DMS153 treated with DMSO at 0.1 percent for 48 hours (cell line): ENCODE measurements at regions not wholly inside any gene's neighbourhood (a gene's known extent, or its start where the extent isn't known, plus 50 kb on each side); places are given as distances from the start of the nearest gene placed in this dataset.

Source experiments
- DNase-seq: peaks from one replicate; lab custom pipeline; 2025; ENCODE audit not compliant: unreplicated experiment; lab: John Stamatoyannopoulos, UW

DNA sequence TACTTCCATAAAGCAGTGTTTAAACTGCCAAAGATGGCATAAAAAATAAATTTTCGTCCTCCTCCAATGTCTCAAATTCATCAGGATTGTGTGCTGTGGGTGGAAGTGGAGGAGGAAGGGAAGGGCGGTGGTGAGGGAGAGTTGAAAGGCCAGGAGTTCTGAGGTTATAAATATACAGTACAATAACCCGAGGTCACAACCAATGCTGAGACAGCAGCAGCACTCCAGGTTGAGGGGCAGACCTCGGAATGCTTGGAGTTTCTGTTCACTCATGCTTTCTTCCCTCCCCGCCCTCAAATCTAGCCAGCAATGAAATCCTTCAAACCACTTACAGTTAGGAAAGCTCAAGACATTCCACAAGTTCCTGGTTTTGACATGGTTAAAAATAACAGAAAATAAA lies 134.0 kb upstream of the SMAD1 start:
- DNase-seq, result no peak

DNA sequence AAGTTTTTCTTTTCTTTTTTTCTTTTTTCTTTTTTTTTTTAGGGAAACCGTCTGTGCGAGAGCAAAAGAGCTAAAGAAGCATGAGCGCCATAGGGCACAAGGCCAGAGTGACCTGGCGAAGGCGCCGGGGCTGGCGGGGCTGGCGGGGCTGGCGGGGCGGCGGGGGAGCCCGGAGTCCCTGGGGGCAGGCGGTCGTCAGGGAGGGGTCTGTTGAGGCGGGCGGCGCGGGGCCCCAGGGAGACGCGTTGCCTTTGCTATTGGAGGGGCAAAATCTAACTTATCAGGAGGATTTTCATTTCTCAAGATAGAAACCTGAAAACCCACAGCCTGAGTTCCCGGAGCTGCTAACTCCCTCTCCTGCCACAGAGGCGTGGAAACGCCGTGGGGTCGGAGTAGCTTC lies 135.6 kb upstream of the SMAD1 start:
- no peak for DNase-seq

DNA sequence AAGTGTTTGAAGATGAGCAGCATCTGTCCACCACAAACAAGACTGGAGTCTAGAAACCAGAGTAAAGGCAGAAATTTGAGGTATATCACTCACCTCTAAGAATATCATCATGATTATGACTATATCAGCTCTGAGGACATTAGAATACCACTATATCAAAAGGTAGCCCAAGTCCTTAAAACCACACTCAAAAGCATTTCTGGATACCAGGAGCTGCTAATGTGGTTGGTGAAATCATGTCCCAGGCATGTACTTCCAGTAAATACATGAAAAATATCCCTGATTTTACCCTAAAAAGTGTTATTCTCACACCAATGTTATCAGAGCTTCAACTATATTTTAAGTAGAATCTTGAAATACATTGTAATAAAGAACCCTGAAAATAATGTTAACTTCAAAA lies 136.3 kb upstream of the SMAD1 start:
- DNase-seq, result no peak

DNA sequence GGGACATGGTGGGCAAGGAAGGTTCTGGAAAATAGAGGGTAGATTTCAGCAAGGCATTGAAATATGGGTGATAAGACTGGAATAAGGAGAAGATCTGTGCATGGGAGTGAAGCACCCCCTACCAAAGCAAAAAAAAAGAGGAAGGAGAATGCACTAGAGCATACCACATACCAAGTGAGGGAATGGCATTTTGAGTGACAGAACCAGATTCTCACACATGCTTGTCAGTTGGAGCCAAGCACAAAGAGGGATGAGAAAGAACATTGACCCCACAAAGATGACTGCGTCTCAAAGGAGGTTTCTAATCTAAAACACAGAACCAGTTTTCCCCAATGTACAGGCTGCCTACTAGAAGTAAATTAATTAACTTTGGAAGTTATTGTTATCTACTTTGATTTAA lies 140.3 kb upstream of the SMAD1 start:
- no peak for DNase-seq

DNA sequence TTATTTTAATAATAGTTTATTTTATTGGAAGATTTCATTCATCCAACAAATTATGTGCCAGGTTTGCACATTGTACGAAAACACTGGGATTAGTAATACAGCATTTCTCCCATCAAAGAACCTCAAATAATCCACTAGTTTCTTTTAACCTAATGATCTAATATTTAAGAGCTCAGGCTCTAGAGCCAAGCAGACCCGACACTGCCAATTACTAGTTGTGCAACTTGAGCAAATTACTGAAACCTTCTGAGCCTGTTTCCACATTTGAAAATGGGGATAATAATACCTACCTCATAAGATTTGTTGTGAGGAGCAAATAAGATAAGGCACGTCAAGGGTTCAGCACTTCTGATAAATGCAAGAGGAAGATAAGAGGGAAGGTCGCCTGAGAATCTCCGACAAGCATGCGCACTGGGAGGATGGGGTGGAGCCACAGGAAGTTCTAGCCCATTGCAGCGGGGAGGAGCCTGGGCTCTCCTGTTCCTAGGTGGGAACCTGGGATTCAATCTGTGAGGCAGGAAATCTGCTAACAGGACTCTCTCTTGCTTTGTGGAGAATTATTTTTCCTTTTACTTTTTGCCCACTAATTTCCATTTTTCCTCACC lies 141.5 kb upstream of the SMAD1 start:
- DNase-seq, result no peak

DNA sequence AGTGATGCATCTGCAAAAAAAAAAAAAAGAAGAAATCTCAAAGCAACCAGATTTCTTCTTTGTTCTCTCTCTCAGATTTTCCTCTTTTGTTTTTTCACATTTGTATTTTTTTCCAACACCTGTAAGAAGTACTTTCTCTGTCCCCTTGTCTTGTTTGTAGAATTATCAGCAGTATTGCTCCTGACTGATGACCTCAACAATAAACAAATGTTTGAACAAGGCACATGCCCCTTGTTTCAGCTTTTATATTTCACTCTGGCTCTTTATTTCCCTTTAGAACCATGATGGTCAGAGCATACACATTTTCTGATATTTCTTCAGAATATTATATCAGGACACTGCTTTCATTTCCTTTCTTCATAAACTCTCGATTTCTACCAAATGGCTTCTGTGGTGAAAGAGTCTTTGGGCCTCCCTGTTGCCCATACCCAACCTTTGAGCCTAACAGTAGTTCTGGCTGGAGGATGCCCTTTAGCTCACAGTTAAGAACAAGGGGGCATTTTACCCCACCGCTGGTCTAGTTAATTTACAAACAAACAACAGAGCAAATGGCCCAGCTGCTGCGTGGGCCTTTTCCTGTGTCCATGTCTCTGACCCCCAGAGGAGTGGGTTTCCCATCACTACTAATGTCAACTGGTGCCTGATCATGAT lies 142.5 kb upstream of the SMAD1 start:
- DNase-seq, result no peak

DNA sequence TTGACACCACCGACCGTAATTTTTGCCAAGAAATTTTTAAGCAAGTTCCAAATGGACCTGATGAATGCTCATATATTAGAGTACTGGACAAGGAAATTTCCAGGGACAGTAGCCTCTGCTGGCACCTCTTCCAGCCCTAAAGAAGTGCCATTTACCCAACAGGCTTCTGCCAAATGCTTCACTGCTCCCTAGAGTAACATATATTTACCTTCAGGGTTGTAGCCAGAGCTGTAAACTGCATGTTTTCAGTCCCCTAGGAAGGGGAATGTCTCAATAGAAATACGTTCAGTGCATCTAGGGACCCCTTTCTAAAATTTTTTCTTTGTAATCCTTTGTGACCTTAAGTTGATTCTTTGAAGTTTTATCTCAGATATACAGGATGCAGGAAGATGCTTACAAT lies 143.1 kb upstream of the SMAD1 start:
- no peak for DNase-seq

DNA sequence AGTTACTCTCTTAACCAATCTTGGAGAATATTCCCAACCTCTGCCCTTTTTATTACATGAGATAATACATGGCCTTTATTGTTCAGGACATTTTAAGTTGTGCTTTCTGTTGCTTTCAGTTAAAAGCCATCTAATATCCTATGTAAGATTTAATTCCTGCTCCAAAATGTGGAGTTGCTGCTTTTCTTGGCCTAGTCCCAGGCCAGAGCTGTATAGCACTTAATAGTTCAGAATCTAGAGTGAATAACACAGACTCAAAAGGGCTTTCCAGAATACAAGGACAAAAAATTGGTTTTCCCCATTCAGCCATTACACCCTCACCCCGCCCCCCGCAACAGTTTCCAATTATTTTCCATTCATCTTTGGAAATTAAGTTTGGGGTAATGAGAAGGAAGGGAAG lies 144.3 kb upstream of the SMAD1 start:
- DNase-seq, result no peak

DNA sequence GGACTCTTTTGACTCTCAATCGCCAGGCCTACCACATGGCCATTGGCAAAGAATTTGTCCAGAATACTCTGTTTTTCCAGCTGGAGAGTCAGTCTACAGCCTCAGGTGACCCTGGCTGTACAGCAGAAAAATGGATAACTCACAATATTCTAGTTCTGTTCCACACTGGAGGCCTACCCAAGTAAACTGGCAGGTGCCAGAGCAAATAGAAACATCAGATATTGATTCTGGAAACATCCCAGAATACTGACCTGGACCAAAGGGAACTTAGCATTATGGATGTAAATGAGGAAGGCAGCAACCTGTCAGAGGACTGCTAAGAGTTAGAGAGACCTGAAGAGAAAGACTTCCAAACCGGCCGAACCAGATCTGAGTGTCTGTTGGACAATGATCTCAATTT lies 147.9 kb upstream of the SMAD1 start:
- no peak for DNase-seq

DNA sequence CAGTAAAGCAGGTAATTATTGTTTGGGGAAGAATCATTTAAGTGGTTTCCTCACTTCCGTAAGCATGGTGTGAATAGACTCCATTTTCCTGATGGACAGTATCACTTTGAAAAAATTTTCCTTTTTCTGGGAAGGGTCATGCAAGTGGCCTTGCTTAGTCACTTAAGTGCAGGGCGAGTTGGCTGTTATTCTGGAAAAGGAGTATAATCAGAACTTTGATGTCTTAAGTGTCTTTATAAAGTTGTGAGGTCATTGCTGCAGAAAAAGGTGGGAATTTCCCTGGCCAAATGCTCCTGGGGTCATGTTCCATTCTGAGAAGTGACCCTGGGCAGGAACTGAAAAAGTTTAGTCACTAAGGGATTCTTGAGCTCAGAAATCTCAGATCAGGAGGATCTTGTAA lies 146.1 kb upstream of the OTUD4 start:
- DNase-seq, result no peak

DNA sequence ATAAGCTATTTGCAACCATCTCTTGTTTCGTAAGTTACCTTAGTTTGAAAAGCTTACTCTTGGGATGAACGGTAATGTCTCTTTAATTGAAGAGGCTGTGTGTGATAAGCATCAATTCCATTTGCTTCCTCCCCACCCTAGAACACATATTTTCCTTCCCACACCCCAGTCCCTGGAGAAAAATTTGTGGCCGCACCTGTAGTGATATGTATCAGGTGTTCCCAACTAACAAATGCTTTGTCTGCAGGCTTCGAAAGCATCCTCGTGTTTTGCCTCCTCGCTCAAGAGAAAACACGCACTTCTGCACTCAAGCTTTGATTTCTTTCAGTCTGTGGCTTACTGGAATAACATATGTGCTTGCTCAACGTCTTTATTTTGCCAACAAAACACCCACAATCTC lies 143.8 kb upstream of the OTUD4 start:
- DNase-seq, result no peak

DNA sequence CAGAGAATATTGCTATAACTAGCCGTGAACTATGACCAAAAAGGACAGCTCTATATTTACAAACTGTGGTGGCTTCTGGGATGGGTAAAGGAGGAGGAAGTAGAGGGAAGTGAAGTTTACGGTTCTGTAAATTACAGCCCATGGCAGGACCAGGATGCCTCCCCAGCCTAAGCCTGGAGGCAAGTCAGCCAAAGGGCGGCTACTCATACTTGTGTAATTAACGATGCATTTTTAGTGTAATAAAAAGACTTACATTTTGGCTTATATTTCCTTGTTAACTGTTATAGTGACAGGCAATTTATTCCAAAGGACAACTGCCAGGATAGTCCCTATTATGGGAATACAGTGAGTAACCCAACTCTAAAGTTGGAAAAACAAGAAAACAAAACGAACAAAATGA lies 139.9 kb upstream of the OTUD4 start:
- DNase-seq, result no peak

DNA sequence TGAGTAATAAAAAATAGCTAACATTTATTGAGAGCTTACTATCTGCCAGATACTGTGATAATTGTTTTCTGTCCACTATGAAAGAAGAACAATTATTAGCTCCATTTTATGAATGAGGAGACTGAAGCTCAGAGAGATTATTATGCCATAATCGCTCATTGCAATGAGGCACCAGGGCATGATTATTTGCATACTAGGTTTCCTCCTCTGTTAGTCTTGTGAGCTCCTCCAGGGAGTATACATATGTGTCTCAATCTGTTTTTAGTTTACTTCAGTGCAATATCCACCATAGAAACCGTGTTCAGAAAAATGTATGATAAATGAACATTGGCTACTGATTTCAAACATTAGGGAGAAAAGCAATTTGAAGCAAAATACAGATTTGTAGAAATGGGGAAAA lies 139.4 kb upstream of the OTUD4 start:
- no peak for DNase-seq

DNA sequence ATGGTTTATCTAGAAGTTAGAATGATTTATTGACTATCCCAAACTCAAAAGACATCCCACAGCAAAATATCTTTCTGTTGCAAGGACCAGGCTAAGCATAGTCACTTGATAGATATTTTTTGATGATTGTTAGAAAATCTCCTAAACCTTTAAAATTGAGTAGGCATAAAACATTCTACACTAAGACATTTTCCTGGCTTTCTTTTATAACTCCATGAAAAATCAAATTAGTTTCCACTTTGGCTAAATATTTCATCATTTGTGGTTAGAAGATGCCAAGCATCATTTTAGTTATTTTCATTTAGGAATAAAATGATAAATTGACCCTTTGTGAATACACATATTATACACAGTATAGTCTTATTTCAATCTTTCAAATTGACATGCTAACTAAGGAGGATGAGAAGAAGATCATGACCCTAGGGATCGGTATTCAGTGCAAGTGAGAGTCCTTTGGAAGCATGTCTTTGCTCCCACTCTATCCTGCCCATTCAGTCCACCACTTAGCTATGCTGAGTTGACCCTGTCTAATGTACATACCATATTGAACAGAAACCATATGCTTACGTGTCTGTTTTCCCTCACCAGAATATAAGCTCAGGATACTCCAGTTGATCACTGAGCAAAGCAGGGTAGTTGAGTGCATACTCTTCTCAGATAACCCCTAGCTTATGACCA lies 136.6 kb upstream of the OTUD4 start:
- DNase-seq, result no peak

DNA sequence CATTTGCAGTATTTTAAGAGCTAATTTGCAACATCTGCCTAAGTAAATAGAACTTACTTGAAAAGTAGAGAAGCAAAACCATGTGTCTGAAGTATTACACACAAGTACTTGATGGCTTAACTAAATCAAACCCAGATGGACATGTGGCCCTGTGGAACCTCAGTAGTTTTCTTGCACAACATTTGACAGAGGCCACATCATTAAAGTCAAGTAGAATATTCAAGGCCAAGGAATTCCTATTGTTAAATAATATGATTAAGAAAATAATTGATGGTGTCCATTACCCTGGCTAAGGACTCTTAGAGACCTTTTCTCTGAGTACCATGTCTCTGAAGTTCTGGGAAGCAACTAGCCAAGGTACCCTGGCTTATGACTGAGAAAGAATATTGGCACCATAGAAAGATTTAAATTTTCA lies 135.4 kb upstream of the OTUD4 start:
- DNase-seq, result no peak

DNA sequence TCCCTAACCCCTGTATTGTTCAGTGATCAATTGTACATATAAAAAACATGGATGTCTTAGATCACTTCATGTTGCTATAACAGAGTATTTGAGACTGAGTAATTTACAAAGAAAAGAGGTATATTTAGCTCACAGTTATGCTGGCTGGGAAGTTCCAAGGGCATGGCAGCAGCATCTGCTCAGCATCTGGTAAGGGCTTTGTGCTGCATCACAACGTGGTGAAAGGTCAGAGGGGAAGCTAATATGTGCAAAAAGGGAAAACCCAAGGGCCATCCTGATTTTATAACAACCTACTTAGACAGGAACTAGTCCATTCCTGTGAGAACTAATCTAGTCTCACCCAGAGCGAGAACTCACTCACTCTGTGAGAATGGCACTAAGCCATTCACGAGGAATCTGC lies 128.2 kb upstream of the OTUD4 start:
- DNase-seq, result no peak

DNA sequence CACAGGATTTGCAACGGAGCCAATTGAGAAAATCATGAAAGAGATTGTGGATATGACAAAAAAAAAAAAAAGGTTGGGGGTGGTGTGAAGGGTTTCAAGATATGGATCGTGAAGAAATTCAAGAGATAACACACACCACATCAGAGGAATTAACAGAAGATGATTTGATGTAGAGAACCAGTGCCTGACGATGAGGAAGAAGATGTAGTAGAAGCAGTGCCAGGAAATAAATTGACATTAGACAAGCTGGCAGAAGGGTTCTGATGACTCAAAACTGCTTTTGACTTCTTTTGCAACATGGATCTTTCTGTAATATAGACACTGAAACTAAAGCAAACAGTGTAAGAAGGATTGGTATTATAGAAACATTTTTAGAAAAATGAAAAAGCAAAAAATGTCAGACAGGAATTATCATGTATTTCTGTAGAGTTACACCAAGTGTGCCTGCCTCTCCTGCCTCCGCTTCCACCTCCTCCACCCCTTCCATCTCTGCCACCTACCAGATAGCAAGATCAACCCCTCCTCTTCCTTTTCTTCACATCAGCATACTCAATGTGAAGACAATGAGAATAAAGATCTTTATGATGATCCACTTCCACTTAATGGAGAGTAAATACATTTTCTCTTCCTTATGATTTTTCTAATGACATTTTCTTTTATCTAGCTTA lies 127.5 kb upstream of the OTUD4 start:
- DNase-seq, result no peak

DNA sequence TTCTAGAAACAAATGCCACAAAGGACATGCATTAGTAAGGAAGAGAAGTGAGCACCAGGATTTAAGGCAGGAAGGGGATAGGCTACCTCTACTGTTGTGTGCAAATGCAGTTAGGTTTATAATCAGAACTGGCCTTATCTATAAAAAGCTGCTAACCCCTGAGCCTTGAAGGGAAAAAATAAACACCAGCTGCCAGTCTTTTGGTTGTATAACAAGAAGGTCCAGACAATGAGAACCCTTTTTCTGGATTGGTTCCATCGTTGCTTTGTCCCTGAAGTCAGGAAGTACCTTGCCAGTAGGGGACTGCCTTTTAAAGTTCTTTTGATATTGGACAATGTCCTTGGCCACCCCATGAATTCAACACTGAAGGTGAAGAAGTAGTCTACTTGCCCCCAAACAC lies 126.7 kb upstream of the OTUD4 start:
- no peak for DNase-seq

DNA sequence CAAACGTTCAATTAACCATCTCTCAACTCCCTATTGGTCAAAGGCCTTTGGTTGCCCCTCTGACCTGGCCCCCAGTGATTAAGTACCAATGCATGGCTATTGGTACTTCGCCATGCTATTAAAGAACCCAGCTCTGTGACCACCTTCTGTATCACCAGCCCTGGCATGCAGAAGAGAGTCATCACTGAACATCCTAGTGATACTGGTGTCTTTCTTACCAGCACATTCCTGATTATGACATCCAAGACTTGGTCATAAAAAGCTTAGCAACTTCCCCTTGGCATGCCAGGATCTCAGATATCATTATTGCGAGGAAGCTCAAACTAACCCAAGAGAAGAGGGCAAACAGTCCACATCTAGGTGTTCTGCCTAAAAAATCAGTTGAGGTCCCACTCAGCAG lies 122.3 kb upstream of the OTUD4 start:
- no peak for DNase-seq

DNA sequence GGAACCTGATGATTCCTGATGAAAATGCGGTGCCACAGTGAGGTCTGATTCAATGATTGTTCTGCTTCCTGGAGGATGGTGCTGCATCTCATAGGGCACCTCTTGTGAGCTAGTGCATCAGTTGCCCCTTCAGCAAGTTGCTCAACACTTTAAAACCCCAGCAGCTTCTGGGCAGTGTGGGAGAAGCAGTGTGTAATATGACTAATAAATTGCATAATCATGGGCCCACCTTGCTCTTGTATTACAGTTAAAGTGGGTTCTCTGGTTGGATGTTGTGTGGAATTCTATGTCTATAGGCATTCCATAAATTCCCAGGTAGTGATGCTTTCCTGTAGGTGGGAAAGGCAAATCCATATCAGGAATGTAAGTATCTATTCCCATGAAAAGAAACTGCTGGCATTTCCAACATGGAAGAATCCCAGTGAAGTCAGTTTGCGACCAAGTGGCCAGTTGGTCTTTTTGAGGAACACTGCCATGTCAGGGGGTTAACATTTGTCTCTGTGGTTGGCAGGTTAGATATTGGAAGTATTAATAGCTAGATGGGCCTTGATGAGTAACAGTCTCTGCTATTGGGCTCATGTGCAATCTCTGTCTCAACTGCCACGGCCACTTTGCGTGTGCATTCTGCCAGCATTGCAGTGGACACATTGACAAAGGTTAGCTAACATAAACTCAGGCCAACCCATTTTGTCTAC lies 121.1 kb upstream of the OTUD4 start:
- no peak for DNase-seq

DNA sequence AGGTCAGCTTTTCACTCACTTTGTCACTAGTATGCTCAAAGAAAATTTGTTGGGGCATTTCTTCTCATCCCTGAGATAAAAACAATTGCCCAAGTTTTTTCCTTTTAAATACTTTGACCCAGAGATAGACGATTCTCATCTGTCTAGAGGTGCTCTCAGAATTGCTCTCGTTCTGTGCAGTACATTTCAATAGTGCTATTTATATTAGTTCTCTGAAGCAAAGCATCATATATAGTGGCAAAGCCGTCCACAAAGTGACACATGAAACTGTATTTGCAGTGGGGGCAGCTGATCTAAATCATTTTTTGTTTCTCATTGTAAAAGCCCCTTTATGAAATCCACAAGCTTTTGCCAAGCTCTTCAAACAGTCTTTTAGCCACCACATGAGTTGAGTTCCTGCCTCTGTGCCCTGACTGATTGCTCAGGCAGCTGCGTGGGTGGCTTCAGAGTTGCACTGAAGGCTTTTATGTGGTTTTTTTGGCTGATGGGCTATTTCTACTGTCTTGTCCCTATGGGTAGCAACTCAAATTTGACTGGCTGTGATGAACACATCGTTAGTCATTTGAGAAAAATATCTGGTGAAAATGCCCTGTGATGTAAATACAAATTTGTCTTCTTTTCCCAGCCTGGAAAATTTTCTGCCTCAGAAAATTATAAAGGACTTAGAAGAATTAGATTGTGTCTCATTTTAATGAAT lies 119.1 kb upstream of the OTUD4 start:
- DNase-seq, result no peak
